GM23248 (cell line): ENCODE measurements at regions not wholly inside any gene's neighbourhood (a gene's known extent, or its start where the extent isn't known, plus 50 kb on each side); places are given as distances from the start of the nearest gene placed in this dataset.

Source experiments
- EZH2 ChIP-seq: fragments of 200-600 bp; sonication (generic); IDR thresholded peaks from 2 replicates; pipeline ENCODE4 v1.6.1; 2018; ENCODE audit warnings: antibody characterized with exemption, mild to moderate bottlenecking; ENCODE audit not compliant: insufficient read depth, poor library complexity, severe bottlenecking
- EZH2phosphoT487 ChIP-seq: fragments of 200-600 bp; sonication (generic); IDR thresholded peaks from 2 replicates; pipeline ENCODE4 v1.6.1; 2018; ENCODE audit warnings: antibody characterized with exemption, moderate library complexity, mild to moderate bottlenecking, low read depth; ENCODE audit not compliant: insufficient read depth

DNA sequence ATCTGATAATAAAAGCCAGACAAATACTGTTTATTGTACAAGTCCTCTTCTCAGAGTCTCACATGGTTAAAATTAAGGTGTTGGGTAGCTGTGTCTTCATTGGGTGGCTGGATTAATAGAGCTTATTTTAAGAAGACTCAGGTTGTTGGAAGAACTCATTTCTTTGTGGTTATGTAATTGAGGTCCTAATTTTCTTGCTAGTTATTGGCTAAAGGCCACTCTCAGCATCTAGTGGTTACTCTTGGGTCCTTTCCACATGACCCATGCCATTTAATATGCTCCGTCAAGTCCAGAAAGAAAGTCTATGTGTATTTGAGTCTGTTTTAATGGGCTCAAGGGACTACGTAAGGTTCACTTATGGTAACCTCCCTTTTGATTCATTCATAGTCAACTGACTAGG is 1668.6 kb upstream of the AGA start:
- TF ChIP-seq EZH2phosphoT487 (no peak), EZH2 (no peak)
